Stimulated activated CD4-positive, alpha-beta T cell treated with anti-CD3 and anti-CD28 coated beads, Interleukin-2, amount 100 ng/mL, for 4 hours (primary cell): ENCODE measurements at regions not wholly inside any gene's neighbourhood (a gene's known extent, or its start where the extent isn't known, plus 50 kb on each side); places are given as distances from the start of the nearest gene placed in this dataset.
"Not testable (repeated sequence)": the region's sequence is repeated elsewhere in the genome, so short reads cannot be mapped to it uniquely, and the experiment has no call there.

Experiments
- DNase-seq: peaks from one replicate; pipeline ENCODE4 v3.0.0-alpha.2; 2020; ENCODE audit warnings: low read depth

- DNase-seq, result no peak
Measured at GRCh38 chr3:25844891-25845290, 55.0 kb downstream of the OXSM start.

- DNase-seq, result no peak
Measured at GRCh38 chr3:25846282-25846681, 56.4 kb downstream of the OXSM start.

GRCh38 chr3:25849091-25849490, 59.2 kb downstream of the OXSM start:
- no peak for DNase-seq

GRCh38 chr3:25849641-25850385, 59.9 kb downstream of the OXSM start:
- no peak for DNase-seq

GRCh38 chr3:25851693-25852259, 61.9 kb downstream of the OXSM start:
- DNase-seq, result not testable (repeated sequence)

GRCh38 chr3:25854214-25854613, 64.3 kb downstream of the OXSM start:
- DNase-seq, result no peak

- DNase-seq, result no peak
Measured at GRCh38 chr3:25854635-25855034, 64.7 kb downstream of the OXSM start.

- DNase-seq, result no peak
Measured at GRCh38 chr3:25855266-25855784, 65.4 kb downstream of the OXSM start.

GRCh38 chr3:25856902-25857518, 67.1 kb downstream of the OXSM start:
- DNase-seq, result no peak

- no peak for DNase-seq
Measured at GRCh38 chr3:25861566-25861965, 71.7 kb downstream of the OXSM start.

- DNase-seq, result no peak
Measured at GRCh38 chr3:25863011-25863415, 73.1 kb downstream of the OXSM start.

GRCh38 chr3:25863416-25863959, 73.6 kb downstream of the OXSM start:
- no peak for DNase-seq

GRCh38 chr3:25870452-25870851, 80.6 kb downstream of the OXSM start:
- no peak for DNase-seq

GRCh38 chr3:25872200-25872877, 82.4 kb downstream of the OXSM start:
- no peak for DNase-seq

- DNase-seq, result no peak
Measured at GRCh38 chr3:25883492-25883891, 93.6 kb downstream of the OXSM start.

GRCh38 chr3:25884981-25885380, 95.1 kb downstream of the OXSM start:
- no peak for DNase-seq

- DNase-seq, result no peak
Measured at GRCh38 chr3:25885544-25885943, 95.7 kb downstream of the OXSM start.

- no peak for DNase-seq
Measured at GRCh38 chr3:25887907-25888306, 98.0 kb downstream of the OXSM start.

- DNase-seq, result no peak
Measured at GRCh38 chr3:25888892-25889524, 99.1 kb downstream of the OXSM start.

GRCh38 chr3:25889525-25889917, 99.6 kb downstream of the OXSM start:
- DNase-seq, result no peak

- no peak for DNase-seq
Measured at GRCh38 chr3:25894101-25894500, 104.2 kb downstream of the OXSM start.

- DNase-seq, result no peak
Measured at GRCh38 chr3:25895031-25895430, 105.1 kb downstream of the OXSM start.
